ENCODE measurements at regions not wholly inside any gene's neighbourhood (a gene's known extent, or its start where the extent isn't known, plus 50 kb on each side); places are given as distances from the start of the nearest gene placed in this dataset.

GRCh38 chr12:112584266-112584722, 165.5 kb downstream of the PTPN11 start:
- WGBS, 4 donors: 58 to 68% (median 68%) methylated on average over 7 of the region's 7 CpGs
- no peaks in the 10 kb centered on the region for H3K36me3 ChIP-seq (replicated peaks in 1 of 2)
- DNase-seq: no peak
- TF ChIP-seq CTCF (IDR thresholded peaks at IDR 0.05): no peak
- TF ChIP-seq POLR2A (IDR thresholded peaks at IDR 0.05): no peak
- H3K27ac ChIP-seq: no peak overlapping the region
- H3K4me1 ChIP-seq (replicated peaks in 1 of 2): no peaks in the 10 kb centered on the region
- intact Hi-C loops (cut with DNase I): no loop called here
- H3K4me3 ChIP-seq: no peak overlapping the region
- H3K9me3 ChIP-seq (replicated peaks in 1 of 3): no peaks in the 10 kb centered on the region
- H3K27me3 ChIP-seq: no peaks in the 10 kb centered on the region

- intact Hi-C loops (cut with DNase I): no loop called here
- H3K27ac ChIP-seq: no peak overlapping the region
- DNase-seq: no peak
- H3K4me3 ChIP-seq: no peak overlapping the region
- no peak for TF ChIP-seq CTCF (IDR thresholded peaks at IDR 0.05)
- TF ChIP-seq POLR2A (IDR thresholded peaks at IDR 0.05): no peak
- H3K36me3 ChIP-seq (replicated peaks in 1 of 2): no peaks in the 10 kb centered on the region
- no peaks in the 10 kb centered on the region for H3K9me3 ChIP-seq (replicated peaks in 1 of 3)
- 59 to 65% (median 61%) methylated on average over 5 of the region's 5 CpGs for WGBS, 4 donors
- no peaks in the 10 kb centered on the region for H3K4me1 ChIP-seq (replicated peaks in 1 of 2)
- no peaks in the 10 kb centered on the region for H3K27me3 ChIP-seq
Observed at GRCh38 chr12:112586148-112586783, 167.5 kb downstream of the PTPN11 start.

- H3K4me3 ChIP-seq: no peak overlapping the region
- no peaks in the 10 kb centered on the region for H3K36me3 ChIP-seq (replicated peaks in 1 of 2)
- intact Hi-C loops (cut with DNase I): no loop called here
- no peaks in the 10 kb centered on the region for H3K27me3 ChIP-seq
- no peaks in the 10 kb centered on the region for H3K9me3 ChIP-seq (replicated peaks in 1 of 3)
- no peak overlapping the region for H3K27ac ChIP-seq
- no peak for DNase-seq
- WGBS, 4 donors: 88 to 94% (median 91%) methylated on average over 1 of the region's 1 CpG
- H3K4me1 ChIP-seq (replicated peaks in 1 of 2): no peaks in the 10 kb centered on the region
- no peak for TF ChIP-seq CTCF (IDR thresholded peaks at IDR 0.05)
Observed at GRCh38 chr12:112589275-112589674, 170.5 kb downstream of the PTPN11 start.

- no peak overlapping the region for H3K27ac ChIP-seq
- no peak for DNase-seq
- H3K27me3 ChIP-seq: no peaks in the 10 kb centered on the region
- no peak overlapping the region for H3K4me3 ChIP-seq
- intact Hi-C loops (cut with DNase I): no loop called here
- H3K9me3 ChIP-seq (replicated peaks in 1 of 3): no peaks in the 10 kb centered on the region
- TF ChIP-seq CTCF (IDR thresholded peaks at IDR 0.05) (no peak), POLR2A (IDR thresholded peaks at IDR 0.05) (no peak)
- no peaks in the 10 kb centered on the region for H3K4me1 ChIP-seq (replicated peaks in 1 of 2)
- no peaks in the 10 kb centered on the region for H3K36me3 ChIP-seq (replicated peaks in 1 of 2)
- WGBS, 4 donors: 13 to 28% (median 19%) methylated on average over 2 to 3 of the region's 3 CpGs
Observed at GRCh38 chr12:112590281-112590680, 171.5 kb downstream of the PTPN11 start.

All from adrenal gland (tissue), 9 donors.